ENCODE measurements at regions not wholly inside any gene's neighbourhood (a gene's known extent, or its start where the extent isn't known, plus 50 kb on each side); places are given as distances from the start of the nearest gene placed in this dataset. TPM values are rescaled to one million over a fixed set of nuclear protein-coding genes. Genes with fewer than 3 reads are reported as not detected.

GRCh38 chr14:65361920-65362319, 50.6 kb upstream of the FUT8 start:
- CTCF ChIA-PET = interaction anchor here (0.6 to 0.9 kb wide), 2 partner anchors 9 to 50 kb away, joined by 3 to 4 read pairs; no protein-coding TSS in a partner anchor
- Histone ChIP-seq H4K5ac (ENCODE audit: low read depth, low read length) (no peak overlapping the region), H3K9me1 (ENCODE audit: insufficient read depth, low read length) (no peaks in the 10 kb centered on the region), H4K91ac (ENCODE audit: insufficient read depth, low read depth, low read length) (0 out of 2 replicates have a peak overlapping the region, but pooled peaks have one; percentile 22), H3K14ac (replicated peaks; ENCODE audit: low read depth, low read length) (no peak overlapping the region), H3K4me2 (ENCODE audit: low read depth, low read length) (peak overlapping the region; percentile 75), H3K18ac (ENCODE audit: low read depth, low read length) (peak overlapping the region; percentile 12), H3K36me3 (ENCODE audit: control insufficient read depth, insufficient read depth, low read length) (no peaks in the 10 kb centered on the region), H4K20me1 (ENCODE audit: insufficient read depth, low read length) (no peaks in the 10 kb centered on the region), H3K27ac (ENCODE audit: insufficient read depth, low read length) (peak overlapping the region; percentile 58; the same call in 1 of the 2 replicates), H3K27me3 (ENCODE audit: control insufficient read depth, insufficient read depth, low read length) (no peaks in the 10 kb centered on the region), H2BK20ac (ENCODE audit: low read depth, low read length) (peak overlapping the region; percentile 4; the same call in 1 of the 2 replicates), H3K4me1 (ENCODE audit: control insufficient read depth, insufficient read depth, low read length) (no peaks in the 10 kb centered on the region), H3K9me3 (ENCODE audit: control insufficient read depth, insufficient read depth, low read length) (no peaks in the 10 kb centered on the region), H2BK120ac (ENCODE audit: low read depth, low read length) (peak overlapping the region; percentile 17; the same call in 1 of the 2 replicates), H2BK15ac (ENCODE audit: low read depth, low read length) (no peak overlapping the region; the same call in 2 of the 3 replicates), H4K8ac (ENCODE audit: low read depth in 2 of 2, low read length in 2 of 2) (peak overlapping the region in 1 of 2 experiments; percentile 26; a peak in 1 of 4 replicates), H2AFZ (replicated peaks; ENCODE audit: low read length, poor library complexity) (no peak overlapping the region), H3K56ac (ENCODE audit: extremely low read depth, insufficient read depth, low read length) (no peak overlapping the region), H2AK5ac (ENCODE audit: low read depth, low read length) (peak overlapping the region; percentile 0; the same call in 1 of the 2 replicates), H3K23ac (ENCODE audit: low read depth, low read length) (no peak overlapping the region), H3K4ac (ENCODE audit: low read depth, low read length) (no peak overlapping the region), H2AK9ac (replicated peaks; ENCODE audit: low read depth, low read length, poor library complexity) (no peak overlapping the region), H2BK5ac (ENCODE audit: low read depth, low read length, poor library complexity, severe bottlenecking) (peak overlapping the region; percentile 14), H3K9ac (ENCODE audit: low read depth, low read length) (no peak overlapping the region), H3K4me3 (ENCODE audit: insufficient read depth, low read depth, low read length) (no peak overlapping the region), H3K79me1 (ENCODE audit: low read depth in 1 of 2, low read length in 2 of 2) (no peaks in the 10 kb centered on the region)
- ATAC-seq (ENCODE audit: low read depth) = peak; percentile 84
- DNase-seq = peak; percentile 90
- TF ChIP-seq CEBPB (IDR thresholded peaks at IDR 0.05; ENCODE audit: low read depth, low read length) (peak; percentile 55), RAD21 (IDR thresholded peaks at IDR 0.05; ENCODE audit: low read length) (no peak)
- in situ Hi-C loops (cut with MboI; ENCODE audit: low sequenced_read_pairs) (no loop called here), dilution Hi-C loops (cut with HindIII; ENCODE audit: low sequenced_read_pairs, unreplicated experiment) (no loop called here), intact Hi-C loops (cut with micrococcal nuclease) (loop anchor here (5.0 kb wide), 2 partner anchors 50 to 135 kb away; partner anchors contain the start of gene FUT8)
- POLR2A ChIA-PET (ENCODE audit: unreplicated experiment) = no interaction called here
- no CpG with 5 or more reads among the region's 2 CpGs for WGBS, 2 experiments (ENCODE audit: extremely low coverage in 2 of 2, insufficient read length in 1 of 2)
- no TSS peak for BruUV-seq (replicated peaks)

Small RNA genes in the stretch of these regions (microRNA-seq; reads per million reads assigned to microRNA genes)
- gene AL355076.1 (ENCODE audit: insufficient read depth, insufficient read length) = not detected
- gene MIR4708 (ENCODE audit: insufficient read depth in 1 of 2, insufficient read length in 1 of 2, unreplicated experiment in 1 of 2) = 0 to 0.37 reads per million in 2 experiments

Small RNA genes in the stretch of these regions (small RNA-seq; reads per million reads assigned to genes)
- gene AL355076.1 (0 reads per million in 5 experiments), gene MIR4708 (0 reads per million in 5 experiments)

All from IMR-90 (cell line).